ENCODE measurements at regions not wholly inside any gene's neighbourhood (a gene's known extent, or its start where the extent isn't known, plus 50 kb on each side); places are given as distances from the start of the nearest gene placed in this dataset.

GRCh38 chr6:109222848-109223247 is 127.5 kb downstream of the CEP57L1 start:
- DNase-seq (ENCODE audit: extremely low spot score), result no peak
- CTCF ChIA-PET, result interaction anchor here (1.3 kb wide), 1 partner anchor 13 kb away, joined by 4 read pairs; no protein-coding TSS in a partner anchor
- TF ChIP-seq, protein P1, sequence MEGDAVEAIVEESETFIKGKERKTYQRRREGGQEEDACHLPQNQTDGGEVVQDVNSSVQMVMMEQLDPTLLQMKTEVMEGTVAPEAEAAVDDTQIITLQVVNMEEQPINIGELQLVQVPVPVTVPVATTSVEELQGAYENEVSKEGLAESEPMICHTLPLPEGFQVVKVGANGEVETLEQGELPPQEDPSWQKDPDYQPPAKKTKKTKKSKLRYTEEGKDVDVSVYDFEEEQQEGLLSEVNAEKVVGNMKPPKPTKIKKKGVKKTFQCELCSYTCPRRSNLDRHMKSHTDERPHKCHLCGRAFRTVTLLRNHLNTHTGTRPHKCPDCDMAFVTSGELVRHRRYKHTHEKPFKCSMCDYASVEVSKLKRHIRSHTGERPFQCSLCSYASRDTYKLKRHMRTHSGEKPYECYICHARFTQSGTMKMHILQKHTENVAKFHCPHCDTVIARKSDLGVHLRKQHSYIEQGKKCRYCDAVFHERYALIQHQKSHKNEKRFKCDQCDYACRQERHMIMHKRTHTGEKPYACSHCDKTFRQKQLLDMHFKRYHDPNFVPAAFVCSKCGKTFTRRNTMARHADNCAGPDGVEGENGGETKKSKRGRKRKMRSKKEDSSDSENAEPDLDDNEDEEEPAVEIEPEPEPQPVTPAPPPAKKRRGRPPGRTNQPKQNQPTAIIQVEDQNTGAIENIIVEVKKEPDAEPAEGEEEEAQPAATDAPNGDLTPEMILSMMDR (IDR thresholded peaks at IDR 0.05; ENCODE audit: control extremely low read depth, extremely low read depth, low read depth, missing control alignments), result no peak
- POLR2A ChIA-PET, result no interaction called here

- TF ChIP-seq, protein P1 (IDR thresholded peaks at IDR 0.05; ENCODE audit: control extremely low read depth, extremely low read depth, low read depth, missing control alignments), result no peak
- CTCF ChIA-PET, result interaction anchor here (0.7 to 1.3 kb wide), 2 partner anchors 14 to 34 kb away, joined by 4 read pairs; no protein-coding TSS in a partner anchor
- no peak for DNase-seq (ENCODE audit: extremely low spot score)
- POLR2A ChIA-PET, result no interaction called here
Observed at GRCh38 chr6:109221543-109222195, 126.4 kb downstream of the CEP57L1 start.

Measured in GM10248 (cell line).